Lower leg skin (tissue), 3 donors: ENCODE measurements at regions not wholly inside any gene's neighbourhood (a gene's known extent, or its start where the extent isn't known, plus 50 kb on each side); places are given as distances from the start of the nearest gene placed in this dataset.

Experiments used
- POLR2A ChIP-seq, 2 donors: fragments of 450-650 bp; IDR thresholded peaks; one replicate each; pipeline ENCODE4 v1.6.1; 2016 to 2017; ENCODE audit warnings: antibody characterized with exemption in 2 of 2, mild to moderate bottlenecking in 1 of 2, moderate library complexity in 1 of 2
- TF ChIP-seq, protein P1 (sequence below), 3 donors: fragments of 450-650 bp; IDR thresholded peaks; one replicate each; pipeline ENCODE4 v1.5.1; 2016; ENCODE audit warnings: antibody characterized with exemption in 3 of 3, mild to moderate bottlenecking in 3 of 3, moderate library complexity in 2 of 3

DNA sequence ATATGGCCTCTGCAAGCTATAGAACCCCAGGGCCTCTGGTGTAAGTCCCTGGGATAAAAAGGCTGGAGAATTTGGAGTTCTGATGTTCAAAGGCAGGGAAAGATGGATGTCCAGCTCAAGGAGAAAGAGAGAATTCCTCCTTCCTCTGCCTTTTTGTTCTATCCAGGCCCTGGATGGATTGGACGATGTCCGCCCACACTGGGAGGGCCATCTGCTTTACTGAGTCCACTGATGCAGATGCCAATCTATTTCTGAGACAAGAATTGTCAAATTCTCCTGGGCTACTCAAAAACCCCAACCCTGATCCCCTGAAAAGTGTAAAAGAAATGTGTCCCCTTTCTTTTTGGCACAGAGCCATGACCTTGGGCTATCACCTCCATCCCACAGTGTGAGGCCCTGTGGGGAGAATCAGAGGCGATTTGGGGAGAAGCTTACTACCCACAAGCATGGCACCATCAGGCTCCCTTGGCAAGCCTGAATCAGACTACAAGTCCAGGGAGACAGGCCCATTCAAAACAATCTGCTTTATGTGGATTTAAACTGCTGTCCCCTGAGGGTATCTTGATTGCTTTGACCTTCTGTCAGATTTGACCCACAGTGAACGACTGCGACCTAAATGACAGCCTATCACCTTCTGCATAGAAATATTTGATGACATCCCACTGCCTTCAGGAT lies 334.0 kb downstream of the NUAK1 start:
- TF ChIP-seq POLR2A (IDR thresholded peaks at IDR 0.05), result no peak
- TF ChIP-seq, protein P1, sequence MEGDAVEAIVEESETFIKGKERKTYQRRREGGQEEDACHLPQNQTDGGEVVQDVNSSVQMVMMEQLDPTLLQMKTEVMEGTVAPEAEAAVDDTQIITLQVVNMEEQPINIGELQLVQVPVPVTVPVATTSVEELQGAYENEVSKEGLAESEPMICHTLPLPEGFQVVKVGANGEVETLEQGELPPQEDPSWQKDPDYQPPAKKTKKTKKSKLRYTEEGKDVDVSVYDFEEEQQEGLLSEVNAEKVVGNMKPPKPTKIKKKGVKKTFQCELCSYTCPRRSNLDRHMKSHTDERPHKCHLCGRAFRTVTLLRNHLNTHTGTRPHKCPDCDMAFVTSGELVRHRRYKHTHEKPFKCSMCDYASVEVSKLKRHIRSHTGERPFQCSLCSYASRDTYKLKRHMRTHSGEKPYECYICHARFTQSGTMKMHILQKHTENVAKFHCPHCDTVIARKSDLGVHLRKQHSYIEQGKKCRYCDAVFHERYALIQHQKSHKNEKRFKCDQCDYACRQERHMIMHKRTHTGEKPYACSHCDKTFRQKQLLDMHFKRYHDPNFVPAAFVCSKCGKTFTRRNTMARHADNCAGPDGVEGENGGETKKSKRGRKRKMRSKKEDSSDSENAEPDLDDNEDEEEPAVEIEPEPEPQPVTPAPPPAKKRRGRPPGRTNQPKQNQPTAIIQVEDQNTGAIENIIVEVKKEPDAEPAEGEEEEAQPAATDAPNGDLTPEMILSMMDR (IDR thresholded peaks at IDR 0.05), result no peak
